ENCODE measurements at regions not wholly inside any gene's neighbourhood (a gene's known extent, or its start where the extent isn't known, plus 50 kb on each side); places are given as distances from the start of the nearest gene placed in this dataset.

DNA sequence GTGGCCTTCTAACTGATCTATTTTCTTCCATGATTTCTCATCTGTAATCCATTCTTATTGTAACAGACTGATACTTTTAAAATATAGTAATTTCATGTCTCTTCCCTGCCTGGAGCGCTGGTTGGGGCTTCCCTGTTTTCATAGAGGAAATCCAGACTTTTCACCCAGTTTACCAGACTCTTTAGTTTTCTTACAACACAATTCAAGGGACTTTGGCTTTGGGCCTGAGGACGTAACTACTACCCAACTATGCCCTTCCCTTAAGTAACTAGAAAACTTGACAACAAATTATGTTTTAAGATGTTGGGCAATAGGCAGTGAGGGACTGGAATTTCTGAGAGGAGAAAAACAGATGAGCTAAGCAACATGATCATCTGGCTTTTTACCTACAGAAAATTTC, 289.6 kb downstream of the FGF10 start:
- TF ChIP-seq EZH2 (IDR thresholded peaks at IDR 0.05; ENCODE audit: insufficient read depth, poor library complexity, severe bottlenecking): no peak
- no peak for TF ChIP-seq EZH2phosphoT487 (IDR thresholded peaks at IDR 0.05; ENCODE audit: insufficient read depth, low read depth)
